Keratinocyte (primary cell): ENCODE measurements at regions not wholly inside any gene's neighbourhood (a gene's known extent, or its start where the extent isn't known, plus 50 kb on each side); places are given as distances from the start of the nearest gene placed in this dataset.

Experiments
- EZH2 ChIP-seq: IDR thresholded peaks from one replicate; pipeline ENCODE4 v1.6.1; 2012; ENCODE audit warnings: inconsistent platforms, mild to moderate bottlenecking, low read length, moderate library complexity
- TF ChIP-seq, protein P1 (sequence below), 3 experiments: IDR thresholded peaks in 1 of 3; conservative IDR thresholded peaks in 1 of 3; optimal IDR thresholded peaks in 1 of 3; 2 replicates in 2 of 3; 3 replicates in 1 of 3; pipeline versions ENCODE3 to v1.5.1; 2011; ENCODE audit warnings: low read length in 3 of 3, mild to moderate bottlenecking in 3 of 3, moderate library complexity in 2 of 3, control low read depth in 1 of 3, inconsistent platforms in 1 of 3; ENCODE audit not compliant: insufficient read depth in 2 of 3; ENCODE audit errors: extremely low read depth in 1 of 3

DNA sequence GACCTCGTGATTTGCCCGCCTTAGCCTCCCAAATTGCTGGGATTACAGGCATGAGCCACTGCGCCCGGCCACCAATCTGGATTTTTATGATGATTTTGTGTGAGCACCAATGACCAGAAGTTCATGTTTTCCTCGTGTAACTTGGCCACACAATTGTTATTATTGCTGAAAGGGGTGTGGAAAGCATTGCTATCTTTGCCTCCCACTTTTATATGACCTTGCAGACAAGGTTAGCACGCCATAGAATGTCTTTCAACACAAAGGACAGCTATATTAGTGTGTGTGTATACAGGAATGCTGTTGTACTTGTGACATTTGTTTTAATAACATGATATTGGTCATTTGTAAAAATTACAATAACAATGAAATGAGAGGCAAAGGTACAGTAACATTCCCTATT lies 155.0 kb upstream of the ERCC6L2 start:
- TF ChIP-seq, protein P1, sequence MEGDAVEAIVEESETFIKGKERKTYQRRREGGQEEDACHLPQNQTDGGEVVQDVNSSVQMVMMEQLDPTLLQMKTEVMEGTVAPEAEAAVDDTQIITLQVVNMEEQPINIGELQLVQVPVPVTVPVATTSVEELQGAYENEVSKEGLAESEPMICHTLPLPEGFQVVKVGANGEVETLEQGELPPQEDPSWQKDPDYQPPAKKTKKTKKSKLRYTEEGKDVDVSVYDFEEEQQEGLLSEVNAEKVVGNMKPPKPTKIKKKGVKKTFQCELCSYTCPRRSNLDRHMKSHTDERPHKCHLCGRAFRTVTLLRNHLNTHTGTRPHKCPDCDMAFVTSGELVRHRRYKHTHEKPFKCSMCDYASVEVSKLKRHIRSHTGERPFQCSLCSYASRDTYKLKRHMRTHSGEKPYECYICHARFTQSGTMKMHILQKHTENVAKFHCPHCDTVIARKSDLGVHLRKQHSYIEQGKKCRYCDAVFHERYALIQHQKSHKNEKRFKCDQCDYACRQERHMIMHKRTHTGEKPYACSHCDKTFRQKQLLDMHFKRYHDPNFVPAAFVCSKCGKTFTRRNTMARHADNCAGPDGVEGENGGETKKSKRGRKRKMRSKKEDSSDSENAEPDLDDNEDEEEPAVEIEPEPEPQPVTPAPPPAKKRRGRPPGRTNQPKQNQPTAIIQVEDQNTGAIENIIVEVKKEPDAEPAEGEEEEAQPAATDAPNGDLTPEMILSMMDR (optimal IDR thresholded peaks at IDR 0.05 in 1 of 3, IDR thresholded peaks at IDR 0.05 in 1 of 3, conservative IDR thresholded peaks at IDR 0.05 in 1 of 3; ENCODE audit: extremely low read depth in 1 of 3, insufficient read depth in 2 of 3, low read length in 3 of 3): no peak
- no peak for TF ChIP-seq EZH2
